Esophagus muscularis mucosa (tissue), 4 donors: ENCODE measurements at regions not wholly inside any gene's neighbourhood (a gene's known extent, or its start where the extent isn't known, plus 50 kb on each side); places are given as distances from the start of the nearest gene placed in this dataset.
A peak's percentile ranks its signal among the peaks of the same experiment; 100 is the strongest.

Experiments used
- DNase-seq: peaks from one replicate; pipeline ENCODE4 v3.0.0-alpha.2; 2017; ENCODE audit errors: extremely low spot score
- H3K27ac ChIP-seq, 4 donors: fragments of 200-600 bp; sonication (generic); replicated peaks in 1 of 4; 1 replicate in 3 of 4; 2 replicates in 1 of 4; pipeline ENCODE4 v1.5.1; 2016 to 2019; ENCODE audit warnings: mild to moderate bottlenecking in 1 of 4
- H3K27me3 ChIP-seq, 4 donors: fragments of 200-600 bp; sonication (generic); one replicate each; pipeline versions ENCODE4 v1.5.1 to v1.6.0; 2016 to 2019
- H3K36me3 ChIP-seq, 4 donors: fragments of 200-600 bp; sonication (generic); one replicate each; pipeline ENCODE4 v1.5.1; 2016 to 2019
- H3K4me1 ChIP-seq, 4 donors: fragments of 200-600 bp; sonication (generic); one replicate each; pipeline ENCODE4 v1.5.1; 2016 to 2019
- H3K4me3 ChIP-seq, 4 donors: fragments of 200-600 bp; sonication (generic); 1 replicate in 2 of 4; 2 replicates in 2 of 4; pipeline ENCODE4 v1.5.1; 2016 to 2019; ENCODE audit warnings: mild to moderate bottlenecking in 4 of 4, moderate library complexity in 1 of 4
- H3K9me3 ChIP-seq, 4 donors: fragments of 200-600 bp; sonication (generic); 1 replicate in 3 of 4; 2 replicates in 1 of 4; pipeline ENCODE4 v1.5.1; 2016 to 2019
- CTCF ChIP-seq, 3 experiments: fragments of 200-600 bp in 2 of 3; fragments of 450-650 bp in 1 of 3; sonication (generic) in 2 of 3; IDR thresholded peaks; one replicate each; pipeline ENCODE4 v1.5.1; 2017 to 2019; ENCODE audit warnings: antibody characterized with exemption in 3 of 3, mild to moderate bottlenecking in 2 of 3, moderate library complexity in 1 of 3
- EP300 ChIP-seq: sonication (generic); formaldehyde crosslinking; IDR thresholded peaks from one replicate; pipeline ENCODE4 v1.6.1; 2017; ENCODE audit warnings: antibody characterized with exemption
- POLR2A ChIP-seq: fragments of 450-650 bp; IDR thresholded peaks from one replicate; pipeline ENCODE4 v1.6.1; 2017; ENCODE audit warnings: antibody characterized with exemption, moderate library complexity, mild to moderate bottlenecking, low read depth
- POLR2AphosphoS5 ChIP-seq, 2 donors: sonication (generic); formaldehyde crosslinking; IDR thresholded peaks; one replicate each; pipeline ENCODE4 v1.6.1; 2017; ENCODE audit warnings: antibody characterized with exemption in 2 of 2
- WGBS: methylation state at CpG from one replicate; pipeline ENCODE4 v1.1.5; 2018; 5-methylcytosine and 5-hydroxymethylcytosine counted together
- intact Hi-C: fragments of 100-400 bp; cut with DNase I; formaldehyde crosslinking; loops from one replicate; pipeline ENCODE4 v1.15.1; 2023

- Histone ChIP-seq H3K9me3 (no peaks in the 10 kb centered on the region), H3K27me3 (no peaks in the 10 kb centered on the region), H3K4me3 (no peak overlapping the region), H3K4me1 (peaks cover 0 to 5% (median 0%) of the 10 kb centered on the region in 4 donors), H3K27ac (no peak overlapping the region), H3K36me3 (no peaks in the 10 kb centered on the region)
- TF ChIP-seq POLR2AphosphoS5 (IDR thresholded peaks at IDR 0.05) (no peak), CTCF (IDR thresholded peaks at IDR 0.05) (peak; percentile 60 to 83 (median 72))
- no peak for DNase-seq
- intact Hi-C loops: no loop called here
- 43% methylated on average over 6 of the region's 6 CpGs for WGBS
Observed at GRCh38 chr2:41782306-41783158, 265.3 kb upstream of the PKDCC start.

DNA sequence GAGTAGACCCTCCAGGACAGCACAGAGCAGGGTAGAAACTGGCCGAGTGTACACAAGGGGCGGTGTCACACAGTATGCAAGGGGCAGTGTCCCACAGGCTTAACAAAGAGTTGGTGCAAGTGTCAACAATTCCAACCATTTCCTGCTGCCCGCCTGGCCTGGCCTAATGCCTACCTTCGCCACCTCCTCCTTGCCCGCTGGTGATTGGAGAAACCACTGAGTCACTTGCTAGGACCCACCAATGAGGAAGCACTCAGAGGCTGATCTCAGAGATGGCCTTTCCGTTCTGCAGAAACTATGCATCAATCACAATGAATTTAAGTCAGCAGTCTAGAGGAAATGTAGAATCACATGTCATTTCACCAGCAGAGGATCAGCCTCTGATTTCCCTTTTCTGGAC lies 263.3 kb upstream of the PKDCC start:
- WGBS: 87% methylated on average over 6 of the region's 6 CpGs

GRCh38 chr2:41785251-41786022 lies 262.4 kb upstream of the PKDCC start:
- H3K4me3 ChIP-seq: no peak overlapping the region
- no peaks in the 10 kb centered on the region for H3K36me3 ChIP-seq
- peaks cover 0 to 5% (median 0%) of the 10 kb centered on the region in 4 donors for H3K4me1 ChIP-seq
- 75% methylated on average over 10 of the region's 10 CpGs for WGBS
- intact Hi-C loops: no loop called here
- H3K9me3 ChIP-seq: no peaks in the 10 kb centered on the region
- no peak for DNase-seq
- TF ChIP-seq POLR2AphosphoS5 (IDR thresholded peaks at IDR 0.05): no peak
- no peaks in the 10 kb centered on the region for H3K27me3 ChIP-seq
- no peak overlapping the region for H3K27ac ChIP-seq

More for the DNA sequence above, 263.3 kb upstream of the PKDCC start:
- H3K9me3 ChIP-seq: no peaks in the 10 kb centered on the region
- no peak overlapping the region for H3K4me3 ChIP-seq
- no peaks in the 10 kb centered on the region for H3K27me3 ChIP-seq
- peaks cover 0 to 5% (median 0%) of the 10 kb centered on the region in 4 donors for H3K4me1 ChIP-seq
- TF ChIP-seq POLR2A (no peak), EP300 (no peak), CTCF (IDR thresholded peaks at IDR 0.05) (no peak), POLR2AphosphoS5 (IDR thresholded peaks at IDR 0.05) (no peak)
- no peak for DNase-seq
- intact Hi-C loops: no loop called here
- H3K27ac ChIP-seq: no peak overlapping the region
- H3K36me3 ChIP-seq: no peaks in the 10 kb centered on the region

DNA sequence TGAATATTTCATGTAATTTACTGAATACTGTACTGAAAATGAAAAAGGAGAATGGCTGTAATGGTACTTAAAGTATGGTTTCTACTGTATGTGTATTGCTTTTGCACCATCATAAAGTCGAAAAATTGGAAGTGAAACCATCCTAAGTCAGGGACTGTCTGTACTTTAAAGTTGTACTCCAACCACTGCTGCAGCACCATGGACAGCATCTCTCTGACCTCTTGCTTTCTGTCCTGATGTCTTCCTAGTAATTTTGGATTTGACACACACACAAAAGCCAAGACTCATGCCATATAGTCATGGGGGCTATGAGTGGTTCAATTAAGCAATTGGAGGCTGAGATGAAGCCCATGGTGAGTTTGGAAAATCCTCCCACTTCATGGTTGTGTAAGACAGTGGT lies 256.3 kb upstream of the PKDCC start:
- no peaks in the 10 kb centered on the region for H3K27me3 ChIP-seq
- TF ChIP-seq EP300: no peak
- TF ChIP-seq POLR2AphosphoS5 (IDR thresholded peaks at IDR 0.05): no peak
- TF ChIP-seq POLR2A: no peak
- TF ChIP-seq CTCF (IDR thresholded peaks at IDR 0.05): no peak
- no peak for DNase-seq
- H3K27ac ChIP-seq: no peak overlapping the region
- no peaks in the 10 kb centered on the region for H3K9me3 ChIP-seq
- H3K36me3 ChIP-seq: no peaks in the 10 kb centered on the region
- intact Hi-C loops: no loop called here
- H3K4me3 ChIP-seq: no peak overlapping the region
- WGBS: 61% methylated on average over 1 of the region's 1 CpG
- no peaks in the 10 kb centered on the region for H3K4me1 ChIP-seq

DNA sequence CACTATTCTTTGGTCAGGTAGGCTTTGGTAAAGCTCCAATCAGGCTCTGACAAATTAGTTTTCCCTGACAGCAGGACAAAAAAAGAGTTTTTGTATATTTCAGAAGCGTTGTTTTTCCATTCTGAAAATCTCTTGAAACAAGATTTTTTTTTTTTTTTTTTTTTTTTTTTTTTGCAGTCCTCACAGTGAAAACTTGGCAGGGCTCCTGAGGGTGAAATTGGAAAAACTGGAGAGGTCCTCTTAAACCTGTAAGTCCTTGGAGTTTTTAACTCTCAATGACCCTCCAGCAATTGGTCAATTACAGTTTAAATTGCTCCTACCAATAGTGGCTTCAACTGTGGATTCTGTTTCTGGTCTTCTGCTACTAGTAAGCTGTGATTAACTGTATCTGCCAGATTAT lies 244.5 kb upstream of the PKDCC start:
- Histone ChIP-seq H3K4me3 (no peak overlapping the region), H3K9me3 (peaks cover 0 to 23% (median 9%) of the 10 kb centered on the region in 4 donors), H3K27ac (no peak overlapping the region), H3K27me3 (no peaks in the 10 kb centered on the region), H3K4me1 (no peaks in the 10 kb centered on the region), H3K36me3 (no peaks in the 10 kb centered on the region)
- 73% methylated on average over 1 of the region's 1 CpG for WGBS
- intact Hi-C loops: no loop called here
- no peak for DNase-seq
- no peak for TF ChIP-seq CTCF (IDR thresholded peaks at IDR 0.05)
- TF ChIP-seq POLR2A: no peak
- no peak for TF ChIP-seq EP300
- no peak for TF ChIP-seq POLR2AphosphoS5 (IDR thresholded peaks at IDR 0.05)
